ENCODE measurements at regions not wholly inside any gene's neighbourhood (a gene's known extent, or its start where the extent isn't known, plus 50 kb on each side); places are given as distances from the start of the nearest gene placed in this dataset.
"Not testable (repeated sequence)": the region's sequence is repeated elsewhere in the genome, so short reads cannot be mapped to it uniquely, and the experiment has no call there.

GRCh38 chr7:68977385-68978055 is 620.8 kb upstream of the AUTS2 start:
- DNase-seq: no peak

GRCh38 chr7:68978710-68979109 is 619.6 kb upstream of the AUTS2 start:
- DNase-seq: no peak

GRCh38 chr7:68980011-68980410 is 618.3 kb upstream of the AUTS2 start:
- no peak for DNase-seq

- DNase-seq: not testable (repeated sequence)
These were observed 617.8 kb upstream of the AUTS2 start for GRCh38 chr7:68980432-68980831.

- DNase-seq: no peak
These were observed 614.0 kb upstream of the AUTS2 start for GRCh38 chr7:68984306-68984705.

- DNase-seq: no peak
These were observed 603.4 kb upstream of the AUTS2 start for GRCh38 chr7:68994841-68995240.

- no peak for DNase-seq
These were observed 600.1 kb upstream of the AUTS2 start for GRCh38 chr7:68998136-68998535.

GRCh38 chr7:69002416-69002815 is 595.9 kb upstream of the AUTS2 start:
- no peak for DNase-seq

GRCh38 chr7:69012149-69012548 is 586.1 kb upstream of the AUTS2 start:
- DNase-seq: no peak

GRCh38 chr7:69017208-69017607 is 581.1 kb upstream of the AUTS2 start:
- DNase-seq: no peak

GRCh38 chr7:69018200-69018599 is 580.1 kb upstream of the AUTS2 start:
- no peak for DNase-seq

- DNase-seq: no peak
These were observed 578.8 kb upstream of the AUTS2 start for GRCh38 chr7:69019437-69019836.

GRCh38 chr7:69020536-69020935 is 577.7 kb upstream of the AUTS2 start:
- no peak for DNase-seq

GRCh38 chr7:69025249-69025648 is 573.0 kb upstream of the AUTS2 start:
- DNase-seq: no peak

- DNase-seq: no peak
These were observed 565.4 kb upstream of the AUTS2 start for GRCh38 chr7:69032848-69033247.

GRCh38 chr7:69035826-69036225 is 562.4 kb upstream of the AUTS2 start:
- no peak for DNase-seq

GRCh38 chr7:69036301-69036700 is 562.0 kb upstream of the AUTS2 start:
- no peak for DNase-seq

GRCh38 chr7:69038915-69039314 is 559.4 kb upstream of the AUTS2 start:
- DNase-seq: no peak

GRCh38 chr7:69042138-69042537 is 556.1 kb upstream of the AUTS2 start:
- no peak for DNase-seq

- no peak for DNase-seq
These were observed 551.0 kb upstream of the AUTS2 start for GRCh38 chr7:69047151-69047754.

- DNase-seq: no peak
These were observed 548.9 kb upstream of the AUTS2 start for GRCh38 chr7:69049326-69049725.

GRCh38 chr7:69052447-69052846 is 545.8 kb upstream of the AUTS2 start:
- DNase-seq: no peak

GRCh38 chr7:69060516-69060915 is 537.8 kb upstream of the AUTS2 start:
- no peak for DNase-seq

- DNase-seq: no peak
These were observed 536.1 kb upstream of the AUTS2 start for GRCh38 chr7:69062020-69062765.

Measured in stimulated activated CD4-positive, alpha-beta T cell treated with anti-CD3 and anti-CD28 coated beads, Interleukin-2, amount 100 ng/mL, for 24 hours (primary cell).